ENCODE measurements at regions not wholly inside any gene's neighbourhood (a gene's known extent, or its start where the extent isn't known, plus 50 kb on each side); places are given as distances from the start of the nearest gene placed in this dataset.
A peak's percentile ranks its signal among the peaks of the same experiment; 100 is the strongest.

GRCh38 chr6:71726121-71726520, 160.2 kb upstream of the RIMS1 start:
- H3K4me1 ChIP-seq (ENCODE audit: control insufficient read depth, insufficient read depth, low read length) = peaks cover 17% of the 10 kb centered on the region
- H3K36me3 ChIP-seq (ENCODE audit: control insufficient read depth, insufficient read depth, low read length) = no peaks in the 10 kb centered on the region
- H3K9me3 ChIP-seq (ENCODE audit: control insufficient read depth, low read depth, low read length) = no peaks in the 10 kb centered on the region
- no peak overlapping the region for H3K27ac ChIP-seq (ENCODE audit: low read length)
- no peak overlapping the region for H3K4me3 ChIP-seq (ENCODE audit: low read length)
- no CpG with 5 or more reads among the region's 2 CpGs for WGBS (ENCODE audit: insufficient coverage, low lambda C conversion rate)
- no peak for DNase-seq
- H3K27me3 ChIP-seq (ENCODE audit: control insufficient read depth, insufficient read depth, low read length) = no peaks in the 10 kb centered on the region

DNA sequence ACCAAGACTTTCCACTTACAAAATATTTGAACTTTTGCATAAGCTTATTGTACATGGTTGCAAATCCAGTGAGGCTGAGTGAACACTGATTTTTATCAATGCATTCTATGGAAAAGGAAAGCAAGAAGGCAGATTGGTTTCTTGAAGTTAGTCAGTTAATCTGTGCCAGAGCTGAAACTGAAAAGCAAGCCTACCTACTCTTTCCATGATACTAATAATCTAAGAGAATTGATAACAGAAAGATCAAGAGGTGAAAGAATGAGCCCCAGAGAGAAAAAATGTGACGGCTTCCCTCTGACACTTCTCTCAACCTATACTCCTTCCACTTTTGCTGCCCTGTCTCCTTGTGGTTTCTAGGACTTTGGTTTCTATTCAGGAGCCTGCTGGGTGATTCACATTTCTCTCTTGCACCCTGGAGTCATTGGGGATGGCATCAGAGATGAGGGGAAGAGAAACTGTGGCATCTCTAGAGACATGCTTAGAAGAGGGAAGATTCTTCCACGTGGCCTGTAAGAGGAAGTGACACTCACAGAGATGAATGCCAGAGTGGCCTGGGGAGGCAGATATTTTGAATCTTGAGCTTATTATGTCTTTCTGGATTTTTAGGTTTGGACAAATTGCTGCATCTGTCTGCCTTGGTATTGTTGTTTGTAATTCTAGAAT, 158.6 kb upstream of the RIMS1 start:
- Histone ChIP-seq H3K27me3 (ENCODE audit: control insufficient read depth, insufficient read depth, low read length) (no peaks in the 10 kb centered on the region), H3K27ac (ENCODE audit: low read length) (no peak overlapping the region), H3K9me3 (ENCODE audit: control insufficient read depth, low read depth, low read length) (no peaks in the 10 kb centered on the region), H3K4me1 (ENCODE audit: control insufficient read depth, insufficient read depth, low read length) (peaks cover 8% of the 10 kb centered on the region), H3K36me3 (ENCODE audit: control insufficient read depth, insufficient read depth, low read length) (no peaks in the 10 kb centered on the region), H3K4me3 (ENCODE audit: low read length) (no peak overlapping the region)
- WGBS (ENCODE audit: insufficient coverage, low lambda C conversion rate) = no CpG with 5 or more reads among the region's 2 CpGs
- DNase-seq = peak in 1 of 2 donors; percentile 49

- Histone ChIP-seq H3K27me3 (ENCODE audit: control insufficient read depth, insufficient read depth, low read length) (no peaks in the 10 kb centered on the region), H3K4me3 (ENCODE audit: low read length) (no peak overlapping the region), H3K27ac (ENCODE audit: low read length) (no peak overlapping the region), H3K4me1 (ENCODE audit: control insufficient read depth, insufficient read depth, low read length) (no peaks in the 10 kb centered on the region), H3K9me3 (ENCODE audit: control insufficient read depth, low read depth, low read length) (no peaks in the 10 kb centered on the region), H3K36me3 (ENCODE audit: control insufficient read depth, insufficient read depth, low read length) (no peaks in the 10 kb centered on the region)
- WGBS (ENCODE audit: insufficient coverage, low lambda C conversion rate) = no CpG with 5 or more reads among the region's 3 CpGs
- no peak for DNase-seq
Measured at GRCh38 chr6:71730284-71730683, 156.1 kb upstream of the RIMS1 start.

DNA sequence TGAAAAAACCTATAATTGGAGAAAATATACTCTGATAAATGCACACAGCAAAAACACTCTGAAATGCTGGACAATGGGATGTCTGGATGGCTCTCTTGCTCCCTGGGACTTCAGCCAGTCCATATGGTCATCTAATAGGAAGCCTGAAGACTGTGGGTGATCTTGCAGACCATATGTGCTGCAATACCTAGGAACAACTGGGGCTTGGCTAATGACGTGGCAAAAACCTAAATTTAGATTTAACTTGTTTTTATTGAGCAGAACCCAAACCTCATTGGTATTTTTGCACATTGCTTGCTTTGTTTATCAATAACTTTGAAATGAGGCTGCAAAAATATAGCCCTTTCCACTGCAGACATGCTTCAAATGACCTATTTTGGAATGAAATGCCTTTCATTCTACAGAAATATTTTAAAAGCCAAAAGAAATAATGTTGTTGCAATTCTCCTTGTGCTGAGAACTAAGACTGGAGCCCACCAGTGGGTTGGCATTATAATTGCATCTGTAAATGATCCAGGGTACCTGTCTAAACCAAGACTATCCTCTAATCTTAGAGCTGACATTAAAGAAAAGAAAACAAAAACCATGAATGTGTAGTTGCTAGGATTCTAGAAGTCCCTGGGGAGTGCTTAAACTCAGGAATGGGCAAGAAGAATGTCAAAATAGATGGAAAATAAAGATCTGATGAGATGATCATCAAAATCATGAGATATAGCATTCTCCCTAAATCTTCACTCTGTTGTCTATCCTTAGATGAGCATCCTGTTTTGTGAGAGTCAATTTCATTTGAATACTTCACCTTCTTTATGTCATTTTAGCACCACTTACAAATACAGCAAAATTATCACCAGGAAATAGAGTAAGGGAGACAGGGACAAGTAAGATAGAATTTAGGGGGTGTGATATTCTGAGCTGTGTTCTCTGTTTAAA, 152.1 kb upstream of the RIMS1 start:
- H3K27ac ChIP-seq (ENCODE audit: low read length) = no peak overlapping the region
- WGBS (ENCODE audit: insufficient coverage, low lambda C conversion rate) = no CpG with 5 or more reads among the region's 1 CpG
- no peak for DNase-seq
- no peaks in the 10 kb centered on the region for H3K4me1 ChIP-seq (ENCODE audit: control insufficient read depth, insufficient read depth, low read length)
- H3K4me3 ChIP-seq (ENCODE audit: low read length) = no peak overlapping the region
- no peaks in the 10 kb centered on the region for H3K27me3 ChIP-seq (ENCODE audit: control insufficient read depth, insufficient read depth, low read length)
- H3K36me3 ChIP-seq (ENCODE audit: control insufficient read depth, insufficient read depth, low read length) = no peaks in the 10 kb centered on the region
- H3K9me3 ChIP-seq (ENCODE audit: control insufficient read depth, low read depth, low read length) = no peaks in the 10 kb centered on the region

DNA sequence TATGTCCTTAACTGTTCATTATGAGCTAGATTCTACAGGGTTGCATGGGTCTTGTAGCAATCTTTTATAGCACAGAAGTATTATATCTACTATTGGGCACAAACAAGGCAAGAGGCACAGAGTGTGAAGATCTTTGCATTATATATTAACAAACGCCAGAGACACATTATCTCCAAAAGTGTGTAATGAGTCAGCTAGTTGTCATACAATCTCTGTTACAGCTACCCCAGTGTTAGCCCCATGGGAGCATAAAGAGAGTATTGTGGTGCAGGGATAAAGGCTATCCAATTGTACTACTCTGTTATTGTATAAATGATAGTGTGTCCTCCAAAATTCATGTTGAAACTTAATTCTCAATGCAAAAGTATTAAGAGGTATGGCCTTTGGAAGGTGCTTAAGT, 148.4 kb upstream of the RIMS1 start:
- Histone ChIP-seq H3K36me3 (ENCODE audit: control insufficient read depth, insufficient read depth, low read length) (no peaks in the 10 kb centered on the region), H3K9me3 (ENCODE audit: control insufficient read depth, low read depth, low read length) (no peaks in the 10 kb centered on the region), H3K27me3 (ENCODE audit: control insufficient read depth, insufficient read depth, low read length) (no peaks in the 10 kb centered on the region), H3K27ac (ENCODE audit: low read length) (no peak overlapping the region), H3K4me3 (ENCODE audit: low read length) (no peak overlapping the region), H3K4me1 (ENCODE audit: control insufficient read depth, insufficient read depth, low read length) (no peaks in the 10 kb centered on the region)
- no CpG with 5 or more reads among the region's 1 CpG for WGBS (ENCODE audit: insufficient coverage, low lambda C conversion rate)
- DNase-seq = no peak

DNA sequence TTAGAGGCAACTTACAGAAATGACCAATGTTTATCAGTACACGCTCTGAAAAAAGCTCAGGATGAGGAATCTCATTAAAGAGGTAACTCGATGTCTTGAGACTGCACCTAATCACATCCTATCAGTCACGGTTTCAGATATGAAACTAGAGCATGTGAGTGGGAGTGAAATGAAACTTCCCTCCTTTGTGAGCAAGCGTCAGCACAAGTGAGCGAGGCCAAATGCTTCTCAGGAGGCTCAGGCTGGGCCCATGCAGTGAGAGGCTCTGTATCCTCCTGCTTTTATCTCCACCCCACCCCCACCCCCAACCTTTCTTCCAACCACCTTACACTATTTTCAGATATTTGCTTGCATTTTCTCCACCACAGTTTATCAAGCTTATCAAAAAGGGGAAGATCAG, 140.8 kb upstream of the RIMS1 start:
- Histone ChIP-seq H3K4me3 (ENCODE audit: low read length) (no peak overlapping the region), H3K36me3 (ENCODE audit: control insufficient read depth, insufficient read depth, low read length) (no peaks in the 10 kb centered on the region), H3K27ac (ENCODE audit: low read length) (no peak overlapping the region), H3K27me3 (ENCODE audit: control insufficient read depth, insufficient read depth, low read length) (no peaks in the 10 kb centered on the region), H3K4me1 (ENCODE audit: control insufficient read depth, insufficient read depth, low read length) (no peaks in the 10 kb centered on the region), H3K9me3 (ENCODE audit: control insufficient read depth, low read depth, low read length) (no peaks in the 10 kb centered on the region)
- WGBS (ENCODE audit: insufficient coverage, low lambda C conversion rate) = 80% methylated on average over 1 of the region's 5 CpGs
- DNase-seq = peak in 1 of 2 donors; percentile 28

GRCh38 chr6:71766146-71766760, 120.1 kb upstream of the RIMS1 start:
- peak overlapping the region; percentile 75 for H3K27ac ChIP-seq (ENCODE audit: low read length)
- DNase-seq = peak; percentile 52 to 82
- 21% methylated on average over 2 of the region's 2 CpGs for WGBS (ENCODE audit: insufficient coverage, low lambda C conversion rate)

GRCh38 chr6:71766796-71767195, 119.6 kb upstream of the RIMS1 start:
- Histone ChIP-seq H3K9me3 (ENCODE audit: control insufficient read depth, low read depth, low read length) (no peaks in the 10 kb centered on the region), H3K4me1 (ENCODE audit: control insufficient read depth, insufficient read depth, low read length) (peaks cover 20% of the 10 kb centered on the region), H3K27ac (ENCODE audit: low read length) (peak overlapping the region; percentile 66), H3K27me3 (ENCODE audit: control insufficient read depth, insufficient read depth, low read length) (no peaks in the 10 kb centered on the region), H3K4me3 (ENCODE audit: low read length) (no peak overlapping the region), H3K36me3 (ENCODE audit: control insufficient read depth, insufficient read depth, low read length) (no peaks in the 10 kb centered on the region)
- peak; percentile 48 to 85 for DNase-seq
- no CpG with 5 or more reads among the region's 3 CpGs for WGBS (ENCODE audit: insufficient coverage, low lambda C conversion rate)

More at GRCh38 chr6:71766146-71766760, 120.1 kb upstream of the RIMS1 start:
- Histone ChIP-seq H3K4me1 (ENCODE audit: control insufficient read depth, insufficient read depth, low read length) (peaks cover 20% of the 10 kb centered on the region), H3K27me3 (ENCODE audit: control insufficient read depth, insufficient read depth, low read length) (no peaks in the 10 kb centered on the region), H3K9me3 (ENCODE audit: control insufficient read depth, low read depth, low read length) (no peaks in the 10 kb centered on the region), H3K4me3 (ENCODE audit: low read length) (no peak overlapping the region), H3K36me3 (ENCODE audit: control insufficient read depth, insufficient read depth, low read length) (no peaks in the 10 kb centered on the region)

DNA sequence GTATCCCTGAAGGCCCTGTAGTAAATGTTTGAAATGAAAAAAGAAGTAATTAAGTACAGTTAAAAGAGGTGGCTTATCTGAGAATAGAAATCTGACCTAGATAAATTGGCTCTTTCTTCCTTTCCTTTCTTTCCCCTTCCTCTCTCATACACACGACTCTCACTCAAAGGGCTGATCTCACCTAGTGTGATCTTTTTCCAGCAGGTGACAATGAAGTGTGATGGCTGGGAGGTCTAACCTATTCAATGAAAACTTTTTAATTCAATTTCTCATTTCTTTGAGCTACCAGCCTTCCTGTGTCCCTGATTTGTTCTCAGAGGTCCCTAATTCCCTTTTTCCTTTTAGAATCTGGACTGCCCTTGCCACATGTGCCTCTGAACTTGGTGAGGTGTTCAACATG, 118.0 kb upstream of the RIMS1 start:
- WGBS (ENCODE audit: insufficient coverage, low lambda C conversion rate) = 38% methylated on average over 1 of the region's 1 CpG
- Histone ChIP-seq H3K36me3 (ENCODE audit: control insufficient read depth, insufficient read depth, low read length) (no peaks in the 10 kb centered on the region), H3K27ac (ENCODE audit: low read length) (no peak overlapping the region), H3K9me3 (ENCODE audit: control insufficient read depth, low read depth, low read length) (no peaks in the 10 kb centered on the region), H3K27me3 (ENCODE audit: control insufficient read depth, insufficient read depth, low read length) (no peaks in the 10 kb centered on the region), H3K4me3 (ENCODE audit: low read length) (no peak overlapping the region), H3K4me1 (ENCODE audit: control insufficient read depth, insufficient read depth, low read length) (peaks cover 20% of the 10 kb centered on the region)
- DNase-seq = no peak

DNA sequence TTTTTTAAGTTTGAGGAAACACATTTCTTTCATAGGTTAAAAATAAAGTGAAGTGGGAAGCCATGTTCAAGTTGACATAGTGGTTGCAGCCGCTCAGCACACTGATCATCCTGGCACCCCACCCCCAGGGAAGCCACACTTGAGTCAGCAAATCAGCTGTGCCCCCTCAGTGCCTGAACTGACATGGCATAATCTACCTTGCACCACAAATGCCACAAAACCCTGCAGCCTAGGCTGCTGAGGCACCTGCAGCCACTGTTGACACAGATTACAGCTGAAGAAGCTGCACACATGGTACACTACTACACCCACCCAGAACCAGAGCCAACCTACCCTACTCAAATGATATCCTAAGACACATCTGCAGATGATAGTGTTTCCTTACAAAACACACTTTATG, 77.5 kb upstream of the RIMS1 start:
- H3K27ac ChIP-seq (ENCODE audit: low read length) = no peak overlapping the region
- no peaks in the 10 kb centered on the region for H3K36me3 ChIP-seq (ENCODE audit: control insufficient read depth, insufficient read depth, low read length)
- no CpG with 5 or more reads among the region's 1 CpG for WGBS (ENCODE audit: insufficient coverage, low lambda C conversion rate)
- DNase-seq = no peak
- H3K27me3 ChIP-seq (ENCODE audit: control insufficient read depth, insufficient read depth, low read length) = no peaks in the 10 kb centered on the region
- no peak overlapping the region for H3K4me3 ChIP-seq (ENCODE audit: low read length)
- H3K4me1 ChIP-seq (ENCODE audit: control insufficient read depth, insufficient read depth, low read length) = no peaks in the 10 kb centered on the region
- peaks cover 21% of the 10 kb centered on the region for H3K9me3 ChIP-seq (ENCODE audit: control insufficient read depth, low read depth, low read length)
